ENCODE measurements at regions not wholly inside any gene's neighbourhood (a gene's known extent, or its start where the extent isn't known, plus 50 kb on each side); places are given as distances from the start of the nearest gene placed in this dataset.

DNA sequence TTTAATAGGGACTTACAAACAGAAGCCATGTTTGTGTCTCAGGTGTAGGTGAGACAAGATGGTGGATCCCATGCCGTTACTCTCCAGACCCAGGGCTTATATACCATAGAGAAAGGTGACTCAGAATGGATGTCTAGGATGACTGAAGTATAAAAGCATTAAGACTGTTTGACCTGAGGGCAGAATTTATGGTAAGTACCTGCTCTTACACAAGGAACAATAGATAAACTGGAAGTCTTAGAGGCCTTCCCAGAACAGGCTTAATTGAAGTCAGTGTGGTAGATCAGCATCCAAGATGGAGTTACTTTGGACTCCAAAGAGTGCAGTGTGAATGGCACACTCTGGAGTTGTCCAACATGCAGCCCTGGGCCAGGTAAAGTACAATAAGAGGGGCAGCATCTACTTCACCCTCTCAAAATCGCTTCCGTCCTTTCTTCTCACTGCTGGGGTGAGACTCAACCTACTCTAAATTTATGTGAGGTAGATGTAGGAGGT is 387.0 kb upstream of the DDI1 start:
- TF ChIP-seq POLR2AphosphoS5 (IDR thresholded peaks at IDR 0.05; ENCODE audit: low read depth, low read length) (no peak), POLR2A (IDR thresholded peaks at IDR 0.05; ENCODE audit: low read depth, low read length) (no peak)

All from GM12892 (cell line).